Erythroblast (primary cell): ENCODE measurements at regions not wholly inside any gene's neighbourhood (a gene's known extent, or its start where the extent isn't known, plus 50 kb on each side); places are given as distances from the start of the nearest gene placed in this dataset.
"Not testable (repeated sequence)": the region's sequence is repeated elsewhere in the genome, so short reads cannot be mapped to it uniquely, and the experiment has no call there.

Experiments
- DNase-seq, 2 experiments: peaks; one replicate each; lab custom pipeline; 2025; lab: John Stamatoyannopoulos, UW
- GATA1 ChIP-seq: IDR thresholded peaks from 2 replicates; pipeline ENCODE4 v1.6.1; 2011; ENCODE audit warnings: low read depth, mild to moderate bottlenecking, control low read depth, low read length, moderate library complexity
- POLR2A ChIP-seq: IDR thresholded peaks from 2 replicates; pipeline ENCODE4 v1.6.1; 2011; ENCODE audit warnings: mild to moderate bottlenecking, low read length

- TF ChIP-seq GATA1 (no peak), POLR2A (no peak)
- DNase-seq = no peak
Observed at GRCh38 chr16:48963901-48964615, 317.6 kb downstream of the CBLN1 start.

GRCh38 chr16:48963306-48963705, 318.3 kb downstream of the CBLN1 start:
- TF ChIP-seq GATA1 = no peak
- no peak for TF ChIP-seq POLR2A
- DNase-seq = no peak

DNA sequence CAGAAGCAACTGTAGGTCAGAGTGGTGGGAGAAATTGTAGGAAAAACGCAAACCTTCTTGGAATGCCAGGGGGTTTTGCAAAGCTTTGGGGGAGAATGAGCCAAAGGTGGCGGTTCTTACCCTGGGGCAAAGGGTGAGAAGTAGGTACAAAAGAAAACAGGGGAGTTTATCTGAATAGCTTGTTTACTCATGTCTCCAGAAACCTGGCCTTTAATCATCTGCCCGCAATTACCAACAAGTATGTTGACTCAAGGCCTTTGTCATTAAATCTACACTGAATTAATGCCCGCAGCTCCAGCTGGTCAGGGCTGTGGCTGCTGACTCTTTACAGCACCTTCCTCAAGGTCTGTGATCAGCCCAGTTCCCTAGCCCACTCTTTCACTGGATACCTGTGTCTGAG, 320.1 kb downstream of the CBLN1 start:
- no peak for TF ChIP-seq POLR2A
- no peak for TF ChIP-seq GATA1
- DNase-seq = no peak

- TF ChIP-seq POLR2A (no peak), GATA1 (no peak)
- no peak for DNase-seq
Observed at GRCh38 chr16:48960830-48961229, 320.8 kb downstream of the CBLN1 start.

DNA sequence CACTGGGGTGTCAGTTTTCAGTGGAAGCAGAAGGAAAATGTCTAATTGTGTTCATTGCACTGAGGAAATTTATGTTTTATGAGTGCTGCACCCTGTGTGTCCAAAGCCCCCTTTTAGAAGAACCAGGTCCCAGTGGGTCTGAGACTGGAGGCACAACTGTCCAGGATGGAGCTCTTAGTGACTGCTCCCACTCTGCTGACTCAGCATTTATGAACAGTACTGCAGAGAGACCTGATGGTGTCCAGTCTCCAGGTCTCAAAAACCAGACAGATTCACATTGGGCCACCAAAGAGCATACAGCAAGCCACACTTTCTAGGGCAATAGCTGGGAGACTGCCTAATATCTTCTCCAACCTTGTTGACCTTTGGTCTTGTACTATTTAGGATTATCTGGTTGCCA, 321.9 kb downstream of the CBLN1 start:
- TF ChIP-seq GATA1 = no peak
- no peak for TF ChIP-seq POLR2A
- DNase-seq = no peak

- no peak for TF ChIP-seq POLR2A
- no peak for TF ChIP-seq GATA1
- DNase-seq = peak in 1 of 2 experiments; percentile 19
Observed at GRCh38 chr16:48959204-48959603, 322.4 kb downstream of the CBLN1 start.

GRCh38 chr16:48958681-48959080, 323.0 kb downstream of the CBLN1 start:
- DNase-seq = no peak
- TF ChIP-seq GATA1 = no peak
- TF ChIP-seq POLR2A = no peak

- TF ChIP-seq GATA1 = no peak
- no peak for TF ChIP-seq POLR2A
- no peak for DNase-seq
Observed at GRCh38 chr16:48956620-48957019, 325.0 kb downstream of the CBLN1 start.

GRCh38 chr16:48955837-48956236, 325.8 kb downstream of the CBLN1 start:
- no peak for DNase-seq
- TF ChIP-seq GATA1 (no peak), POLR2A (no peak)

GRCh38 chr16:48951621-48952125, 330.0 kb downstream of the CBLN1 start:
- not testable (repeated sequence) for DNase-seq

DNA sequence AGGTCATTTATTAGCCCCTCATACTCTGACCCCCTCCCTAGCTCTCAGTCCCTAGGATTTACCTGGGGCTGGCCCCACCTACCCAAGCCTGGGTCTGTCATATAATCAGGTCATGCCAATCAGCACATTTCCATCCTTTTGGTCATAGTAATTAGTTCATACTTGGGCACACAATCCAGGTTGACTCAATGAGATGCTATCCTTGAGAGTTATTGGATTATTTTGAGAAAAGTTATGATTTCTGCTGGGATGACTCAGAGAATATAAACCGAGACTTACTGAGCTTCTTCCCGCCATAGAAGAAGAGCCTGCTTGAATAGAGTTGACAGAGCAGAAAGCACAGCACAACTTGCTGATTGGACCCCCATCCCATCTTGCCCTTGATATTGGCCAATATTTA, 331.5 kb downstream of the CBLN1 start:
- TF ChIP-seq GATA1 = no peak
- TF ChIP-seq POLR2A = no peak
- DNase-seq = no peak

DNA sequence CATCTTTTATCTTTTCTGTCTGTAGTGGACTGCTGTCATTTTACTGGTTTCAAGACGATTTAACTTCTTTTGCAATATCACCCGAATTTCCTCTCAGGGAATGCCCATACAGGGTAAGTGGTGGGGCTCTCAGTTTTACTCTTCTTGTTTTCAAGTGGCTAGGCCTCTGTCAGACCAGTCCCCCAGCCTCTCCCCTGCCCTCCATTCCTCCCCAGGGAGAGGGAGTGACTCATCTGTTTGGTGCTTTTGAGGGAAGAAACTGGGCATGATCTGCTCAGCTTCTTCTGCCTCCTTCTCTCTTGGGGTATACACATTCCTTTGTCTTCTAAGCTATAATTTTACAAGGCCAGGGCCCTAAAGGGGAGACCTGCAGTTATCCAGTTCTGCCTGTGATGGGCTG, 332.0 kb downstream of the CBLN1 start:
- TF ChIP-seq GATA1 (no peak), POLR2A (no peak)
- DNase-seq = no peak

- DNase-seq = no peak
- TF ChIP-seq GATA1 (no peak), POLR2A (no peak)
Observed at GRCh38 chr16:48948911-48949310, 332.7 kb downstream of the CBLN1 start.

DNA sequence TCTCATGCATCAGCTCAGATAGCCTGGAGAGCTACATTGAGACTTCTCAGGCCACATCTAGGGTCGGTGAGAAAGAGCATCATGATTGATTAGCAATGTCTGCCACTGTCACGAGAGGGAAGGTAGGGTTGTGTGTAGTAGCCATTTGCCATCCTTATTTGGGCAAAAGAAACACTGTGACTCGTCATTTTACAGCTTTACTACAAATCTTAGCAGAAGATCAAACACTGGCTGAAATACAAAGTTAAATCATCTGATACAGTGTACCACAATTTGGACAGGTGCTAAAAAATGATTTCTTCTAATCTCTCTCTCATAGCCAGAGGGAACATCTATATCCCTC, 334.3 kb downstream of the CBLN1 start:
- no peak for TF ChIP-seq GATA1
- no peak for TF ChIP-seq POLR2A

More for the DNA sequence above, 334.3 kb downstream of the CBLN1 start:
- DNase-seq = no peak
